HG03095 (cell line): ENCODE measurements at regions not wholly inside any gene's neighbourhood (a gene's known extent, or its start where the extent isn't known, plus 50 kb on each side); places are given as distances from the start of the nearest gene placed in this dataset.

Source experiments
- ATAC-seq: cut with Tn5 transposase; IDR thresholded peaks from one replicate; pipeline ENCODE4 v1.9.1; 2021; ENCODE audit warnings: moderate library complexity; ENCODE audit not compliant: unreplicated experiment

DNA sequence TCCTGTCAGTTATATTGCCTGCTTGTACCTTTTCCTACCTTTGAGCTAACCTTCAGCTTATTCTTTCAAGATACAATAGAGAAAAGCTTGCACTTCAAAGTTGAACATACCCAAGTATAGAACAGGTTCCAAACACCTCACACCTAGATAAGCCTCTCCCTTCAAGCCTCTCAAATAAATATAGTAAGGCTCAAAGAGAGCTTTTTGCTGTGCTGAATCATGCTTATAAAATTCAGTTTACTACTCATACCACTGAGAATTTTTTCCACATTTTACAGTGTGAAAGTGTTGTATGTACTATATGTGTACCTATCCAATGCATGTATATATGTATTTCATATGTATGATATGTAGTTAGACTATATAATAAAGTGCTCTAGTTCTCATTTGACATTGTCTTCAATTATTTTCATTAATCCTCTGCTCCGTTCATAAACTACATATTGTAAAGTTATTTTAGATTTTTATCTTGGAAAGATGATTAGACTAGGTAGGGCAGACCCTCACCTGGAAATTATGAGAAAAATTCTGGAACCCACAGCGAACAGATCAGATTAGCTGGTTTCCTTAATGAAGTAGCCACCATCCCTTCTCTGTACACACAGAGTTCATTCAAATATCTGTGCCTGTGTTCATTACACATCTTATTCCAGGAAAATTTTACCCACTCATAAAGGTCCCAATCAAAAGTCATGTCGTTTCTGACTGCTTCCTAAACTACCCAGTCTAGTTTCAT, 149.2 kb upstream of the RGMB start:
- no peak for ATAC-seq

DNA sequence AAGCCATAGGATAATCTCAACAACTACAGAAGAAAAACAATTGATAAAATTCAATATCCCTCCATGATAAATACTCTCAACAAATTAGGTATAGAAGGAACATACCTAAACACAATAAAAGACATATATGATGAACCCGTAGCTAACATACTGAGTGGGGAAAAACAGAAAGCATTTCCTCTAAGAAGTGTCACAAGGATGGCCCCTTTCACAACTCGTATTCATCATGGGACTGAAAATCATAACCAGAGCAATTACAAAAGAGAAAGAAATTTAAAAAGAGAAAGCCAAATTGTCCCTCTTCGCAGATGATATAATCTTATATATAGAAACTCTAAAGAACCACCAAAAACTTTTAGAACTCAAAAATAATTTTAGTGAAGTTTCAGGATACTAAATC, 146.3 kb upstream of the RGMB start:
- no peak for ATAC-seq

DNA sequence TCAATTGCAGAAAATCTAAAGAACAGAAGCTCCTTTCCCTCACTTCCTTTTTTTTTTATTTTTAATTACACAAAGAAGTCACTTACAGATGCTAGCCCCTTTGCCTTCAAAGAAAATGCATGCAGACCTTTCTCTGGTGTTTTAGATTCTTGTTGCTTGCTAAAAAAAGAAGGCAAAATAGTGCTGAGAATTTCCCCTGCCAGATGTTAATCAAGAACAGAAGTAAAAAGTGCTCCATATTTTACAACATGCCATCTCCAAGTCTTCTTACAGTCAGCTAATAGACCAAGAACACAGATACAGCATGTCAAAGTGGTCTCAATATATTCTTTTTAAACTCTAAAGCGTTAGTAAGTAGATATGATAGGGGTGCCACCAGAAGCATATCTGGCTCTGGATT, 142.8 kb upstream of the RGMB start:
- no peak for ATAC-seq

DNA sequence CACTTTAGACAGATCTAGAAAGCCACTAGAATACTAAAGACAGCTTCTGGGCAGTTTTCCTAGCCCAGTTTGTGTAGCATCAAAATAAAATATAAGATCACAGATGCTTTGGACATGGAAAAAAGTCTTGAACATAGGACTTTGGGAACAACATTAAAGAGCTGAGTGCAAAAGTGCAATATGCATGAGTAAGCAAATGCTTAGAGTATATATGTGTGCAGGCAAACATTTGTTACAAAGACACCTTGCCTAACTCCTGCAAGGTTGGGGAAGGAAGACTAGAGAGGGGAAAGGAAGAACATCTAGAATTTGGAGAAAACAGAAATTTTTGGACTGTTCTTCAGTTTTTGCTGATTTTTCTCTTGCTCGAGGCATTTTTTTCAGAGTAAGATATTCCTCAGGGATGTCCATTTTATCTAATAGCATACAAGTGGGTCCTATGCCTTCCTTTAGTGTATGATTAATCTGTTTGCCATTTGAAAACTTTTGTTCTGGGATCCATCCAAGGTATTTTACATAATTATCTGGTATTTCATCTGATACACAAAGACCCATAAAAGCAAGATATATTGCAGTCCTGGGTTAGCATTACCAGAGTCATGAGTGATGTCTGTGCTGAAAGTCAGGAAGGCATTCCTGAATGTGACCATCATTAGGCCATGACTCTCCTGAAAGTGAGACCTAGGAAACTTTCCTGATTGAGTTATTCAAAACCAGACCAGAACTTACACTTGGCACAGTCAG, 142.0 kb upstream of the RGMB start:
- no peak for ATAC-seq

DNA sequence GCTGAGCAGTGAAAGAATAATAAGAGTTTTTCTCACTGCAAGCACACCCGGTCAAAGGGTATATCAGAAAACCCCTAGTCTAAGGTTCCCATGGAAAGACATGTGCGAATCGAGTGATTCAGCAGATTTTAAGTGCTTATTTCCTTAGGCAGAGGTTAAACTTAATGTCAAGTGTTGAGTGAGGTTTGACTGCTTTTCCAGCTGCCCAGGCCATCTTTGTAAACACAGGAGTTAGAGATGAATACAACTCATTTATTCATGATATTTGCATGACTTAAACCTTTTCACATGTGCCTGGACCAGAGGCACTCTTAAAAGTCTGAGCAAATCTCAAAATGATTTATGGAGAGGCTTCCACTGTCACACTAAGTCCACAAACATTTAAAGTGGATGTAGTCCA, 137.8 kb upstream of the RGMB start:
- ATAC-seq: no peak

DNA sequence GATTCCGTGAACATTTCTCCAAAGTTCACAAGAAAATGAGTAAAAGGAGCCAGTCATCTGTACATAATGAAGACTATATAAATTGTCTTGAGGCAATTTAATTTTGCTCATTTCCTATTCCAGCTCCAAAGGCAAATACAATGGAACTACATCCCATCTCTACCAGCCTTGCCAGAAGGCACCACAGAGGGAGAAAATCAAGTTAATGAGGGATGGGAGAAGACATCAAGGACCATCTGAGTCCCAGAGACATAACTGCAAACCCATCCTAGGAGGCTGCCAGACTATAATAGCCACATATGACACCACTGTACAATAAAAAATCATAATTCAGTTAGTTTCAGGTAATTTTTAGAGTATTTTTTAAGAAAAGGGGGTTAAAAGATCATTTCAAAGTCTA, 136.3 kb upstream of the RGMB start:
- no peak for ATAC-seq

DNA sequence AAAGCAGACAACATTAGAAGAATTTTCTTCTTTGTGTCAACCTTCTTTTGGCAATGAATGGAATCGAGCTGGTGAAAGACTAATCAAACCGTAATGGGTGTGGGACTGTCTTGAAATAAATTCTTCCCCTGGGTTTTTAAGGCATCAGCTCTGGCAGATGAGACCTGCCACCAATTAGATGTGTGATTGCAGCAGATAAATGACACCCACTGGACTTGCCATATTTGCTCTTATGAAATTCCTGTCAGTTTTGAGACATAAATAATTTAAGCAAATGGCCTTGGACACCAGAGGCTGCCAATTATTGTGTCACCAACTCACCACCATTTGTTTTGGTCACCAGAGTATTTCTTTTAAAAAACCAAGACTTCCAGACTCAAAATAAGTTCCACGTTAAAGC, 135.9 kb upstream of the RGMB start:
- ATAC-seq: no peak

DNA sequence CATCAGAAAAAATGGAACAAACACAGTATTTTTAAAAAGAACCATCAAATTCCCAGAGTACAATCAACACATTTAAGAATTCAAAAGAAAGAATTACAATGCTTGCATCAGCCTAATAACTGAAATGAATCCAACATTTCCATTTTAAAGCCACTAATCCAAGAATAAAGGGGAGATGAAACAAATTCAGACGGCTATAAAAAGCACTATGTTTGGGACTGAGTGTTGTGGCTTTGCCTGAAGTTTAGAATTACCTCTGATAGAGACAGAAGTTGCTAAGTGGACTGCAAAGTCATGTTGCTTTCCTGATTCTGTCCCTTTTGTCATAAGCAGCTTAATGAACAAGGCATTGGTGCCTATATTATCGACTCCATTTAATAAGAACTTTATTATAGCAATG, 135.4 kb upstream of the RGMB start:
- no peak for ATAC-seq

DNA sequence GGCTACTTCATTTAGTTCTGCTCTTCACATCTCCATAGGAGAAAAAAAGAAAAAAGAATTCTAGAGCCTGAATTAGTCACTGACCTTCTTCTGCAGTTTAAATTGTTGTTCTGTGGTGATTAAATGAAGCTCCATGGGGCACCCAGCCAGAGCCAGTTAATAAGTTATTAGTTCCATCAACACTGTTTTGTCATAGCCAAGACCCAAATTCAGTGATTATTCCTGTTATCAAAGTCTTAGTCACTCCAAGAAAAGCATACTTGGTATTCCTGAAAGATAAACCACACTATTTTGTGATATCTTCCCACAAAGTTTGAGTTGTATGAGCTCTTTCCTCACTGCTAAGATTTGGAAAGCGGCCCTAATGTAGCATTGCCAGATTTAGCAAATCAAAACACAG, 134.8 kb upstream of the RGMB start:
- ATAC-seq: no peak

DNA sequence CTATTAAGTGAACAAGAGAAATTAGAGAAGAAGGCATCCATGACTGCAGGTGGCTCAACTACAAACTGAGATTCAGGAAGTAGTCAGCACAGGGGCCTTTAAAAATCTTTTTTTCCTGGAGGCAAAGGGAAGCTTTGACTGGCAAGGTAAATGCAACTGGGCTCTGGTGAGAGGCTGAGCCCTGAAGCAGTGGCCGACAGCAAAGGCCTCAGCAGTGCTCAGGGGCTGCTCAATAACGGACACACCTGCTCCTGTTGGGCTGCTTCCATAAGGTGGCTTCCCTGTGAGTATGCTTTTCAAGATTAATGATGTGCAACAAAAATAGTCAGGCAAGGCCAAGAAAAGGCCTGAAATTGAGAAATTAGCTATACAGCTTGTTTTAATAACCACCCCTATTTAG, 134.2 kb upstream of the RGMB start:
- no peak for ATAC-seq

DNA sequence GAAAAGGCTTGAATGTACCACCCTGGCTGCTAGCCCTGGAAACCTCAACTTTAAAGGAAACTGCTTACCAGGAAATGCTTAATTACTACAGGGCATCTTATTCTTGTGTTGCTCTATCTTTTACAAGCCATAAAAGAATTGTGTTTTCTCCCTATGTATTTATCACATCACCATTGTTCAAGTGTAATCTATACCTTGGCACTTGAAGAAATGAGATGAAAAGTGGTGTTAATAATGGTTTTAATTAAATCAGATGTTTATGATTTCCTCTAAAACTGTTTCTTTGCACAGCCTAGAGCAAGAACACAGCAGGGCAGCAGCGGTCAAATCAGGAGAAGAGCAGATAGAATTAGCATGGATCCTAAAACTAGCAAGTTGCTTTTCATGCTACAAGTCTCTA, 131.8 kb upstream of the RGMB start:
- ATAC-seq: no peak

DNA sequence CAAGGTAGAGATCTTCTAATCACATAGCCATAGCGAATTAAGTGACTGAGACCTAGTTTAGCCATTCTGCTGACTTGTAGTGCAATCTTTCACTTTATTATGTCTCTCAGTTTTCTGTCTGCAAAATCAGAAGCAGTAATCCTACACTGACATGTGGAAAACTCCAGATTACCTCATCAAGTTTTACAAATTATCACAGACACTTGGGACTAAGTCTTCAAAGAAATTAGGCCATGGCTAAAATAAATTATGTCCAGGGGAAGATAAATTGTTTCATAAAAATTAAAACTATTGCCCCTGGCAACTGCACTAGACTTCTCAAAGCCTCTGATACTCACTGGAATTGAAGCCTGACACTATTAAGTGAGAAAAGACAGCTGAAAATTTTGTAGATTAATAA, 129.9 kb upstream of the RGMB start:
- no peak for ATAC-seq

DNA sequence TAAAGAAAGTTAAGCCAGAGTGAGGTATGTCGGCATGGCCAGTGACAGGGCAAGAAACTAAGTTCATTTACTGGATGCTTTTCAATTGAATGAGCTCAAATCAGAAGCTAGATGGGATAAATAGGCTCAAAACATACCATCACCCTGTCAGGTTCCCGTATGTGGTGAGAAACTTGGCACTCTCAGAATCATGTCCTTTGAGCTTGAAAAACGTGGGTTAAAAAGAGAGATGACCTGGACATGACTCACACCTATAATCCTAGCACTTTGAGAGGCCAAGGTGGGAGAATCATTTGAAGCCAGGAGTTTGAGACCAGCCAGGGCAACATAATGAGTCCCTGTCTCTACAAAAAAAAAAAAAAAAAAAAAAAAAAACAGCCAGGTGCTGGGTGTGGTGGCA, 121.7 kb upstream of the RGMB start:
- ATAC-seq: no peak

DNA sequence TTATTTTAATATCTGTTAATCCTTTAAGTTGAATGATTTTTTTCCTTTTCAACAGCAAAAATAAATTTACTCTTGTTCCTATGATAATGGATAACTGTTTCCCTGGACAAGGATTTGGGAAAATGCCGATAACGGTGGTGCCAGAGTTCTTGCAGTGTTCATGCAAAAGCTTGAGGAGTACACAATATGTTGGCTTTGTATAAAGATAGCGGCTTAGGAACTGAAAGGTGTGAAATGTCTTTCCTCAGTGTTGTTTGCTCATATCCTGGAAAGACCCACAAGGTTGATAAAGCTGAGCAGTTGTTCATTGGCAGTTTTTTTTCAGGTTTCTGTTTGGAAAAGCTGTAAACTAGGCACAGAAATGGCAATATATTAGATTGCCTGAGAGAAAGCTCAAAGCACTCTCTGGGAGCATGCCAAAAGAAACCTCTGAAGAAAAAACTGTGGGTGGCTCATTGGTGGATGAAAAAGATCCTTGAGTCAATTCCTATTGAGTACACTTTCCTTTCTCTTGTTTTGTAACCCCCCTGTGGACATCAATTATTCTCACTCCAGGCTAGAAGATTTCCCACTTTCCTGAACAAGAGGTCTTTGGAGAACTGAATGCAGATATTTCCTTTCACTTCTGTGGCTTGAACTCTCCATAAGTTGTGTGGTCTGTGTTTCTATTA, 117.2 kb upstream of the RGMB start:
- no peak for ATAC-seq

DNA sequence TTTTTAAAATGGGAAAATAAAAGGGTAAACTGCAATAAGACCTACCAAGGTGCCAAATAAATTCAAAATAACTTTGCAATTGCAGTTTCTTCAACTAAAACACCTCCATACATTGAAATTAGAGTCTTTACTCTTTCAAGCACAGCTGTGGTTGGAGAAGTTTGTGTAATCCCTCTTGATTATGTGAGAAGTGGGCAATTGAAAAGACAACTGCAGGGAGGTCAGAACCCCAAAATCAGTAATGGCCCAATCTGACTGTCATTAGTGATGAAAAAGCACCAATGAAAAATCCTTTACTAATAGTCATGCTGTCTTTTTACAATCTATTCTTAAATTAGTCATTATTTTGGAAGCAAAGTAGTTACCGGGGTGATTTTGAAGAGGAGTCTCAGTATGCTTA, 116.7 kb upstream of the RGMB start:
- ATAC-seq: no peak

DNA sequence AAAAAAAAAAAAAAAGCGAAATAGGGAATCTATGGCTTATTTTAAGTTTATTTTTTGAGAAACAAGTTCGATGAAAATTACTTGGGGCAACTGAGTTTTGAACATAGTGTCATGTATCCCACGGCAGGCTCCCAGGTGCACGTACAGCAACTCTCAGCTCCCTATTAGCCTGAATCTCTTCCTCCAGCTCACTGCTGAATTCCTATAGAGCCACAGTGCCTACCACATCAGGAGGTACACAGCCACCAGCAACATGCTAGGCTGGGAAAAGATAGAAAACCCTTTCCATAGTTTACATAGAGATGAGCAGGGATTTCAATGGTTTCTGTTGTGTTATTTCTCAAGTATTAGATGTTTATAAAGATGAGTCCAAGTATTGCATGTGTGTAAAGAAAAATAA, 115.9 kb upstream of the RGMB start:
- no peak for ATAC-seq

DNA sequence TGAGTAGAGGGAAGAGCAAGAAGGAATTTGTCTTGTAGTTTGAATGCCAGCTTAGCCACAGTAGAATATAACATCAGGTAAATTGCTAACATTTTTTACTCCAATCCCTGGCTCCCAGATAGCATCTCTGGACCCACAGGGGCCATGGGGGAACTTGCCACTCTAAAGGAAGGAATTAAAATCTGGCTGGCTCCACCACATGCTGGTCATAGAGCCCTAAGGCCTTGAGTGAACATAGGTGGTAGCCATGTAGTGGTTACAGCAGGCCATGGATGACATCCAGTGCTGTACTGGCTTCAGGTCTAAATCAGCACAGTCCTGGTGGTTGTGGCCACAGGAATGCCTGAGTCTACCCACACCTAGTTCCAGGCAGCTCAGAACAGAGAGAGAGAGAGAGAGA, 109.9 kb upstream of the RGMB start:
- ATAC-seq: no peak

DNA sequence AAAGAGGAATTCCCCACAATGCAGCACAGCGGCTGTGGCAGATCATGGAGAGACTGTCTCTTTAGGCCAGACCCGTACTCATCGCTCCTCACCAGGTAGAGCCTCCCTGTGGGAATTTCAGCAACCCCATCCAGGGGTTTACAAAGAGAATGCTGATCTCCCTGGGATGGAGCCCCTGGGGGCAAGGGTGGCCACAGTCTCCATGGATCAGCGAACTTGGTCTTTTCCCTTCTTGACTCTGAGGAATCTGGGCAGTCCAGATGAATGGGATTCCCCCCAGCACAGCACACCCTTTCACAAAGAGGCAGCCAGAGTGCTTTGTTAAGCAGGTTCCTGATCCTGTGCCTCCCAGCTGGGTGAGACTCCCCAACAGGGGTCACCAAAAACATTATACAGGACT, 108.7 kb upstream of the RGMB start:
- ATAC-seq: no peak

DNA sequence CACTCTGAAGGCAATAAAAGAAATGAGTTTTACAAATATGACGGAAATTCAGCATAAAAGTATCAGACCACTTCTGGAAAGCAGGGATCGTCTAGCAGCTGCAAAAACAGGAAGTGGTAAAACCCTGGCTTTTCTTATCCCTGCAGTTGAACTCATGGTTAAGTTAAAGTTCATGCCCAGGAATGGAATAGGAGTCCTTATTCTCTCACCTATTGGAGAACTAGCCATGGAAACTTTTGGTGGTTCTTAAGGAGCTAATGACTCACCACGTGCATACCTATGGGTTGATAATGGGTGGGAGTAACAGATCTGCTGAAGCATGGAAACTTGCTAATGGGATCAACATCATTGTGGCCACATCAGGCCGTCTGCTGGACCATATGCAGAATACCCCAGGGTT, 93.5 kb upstream of the RGMB start:
- ATAC-seq: no peak

DNA sequence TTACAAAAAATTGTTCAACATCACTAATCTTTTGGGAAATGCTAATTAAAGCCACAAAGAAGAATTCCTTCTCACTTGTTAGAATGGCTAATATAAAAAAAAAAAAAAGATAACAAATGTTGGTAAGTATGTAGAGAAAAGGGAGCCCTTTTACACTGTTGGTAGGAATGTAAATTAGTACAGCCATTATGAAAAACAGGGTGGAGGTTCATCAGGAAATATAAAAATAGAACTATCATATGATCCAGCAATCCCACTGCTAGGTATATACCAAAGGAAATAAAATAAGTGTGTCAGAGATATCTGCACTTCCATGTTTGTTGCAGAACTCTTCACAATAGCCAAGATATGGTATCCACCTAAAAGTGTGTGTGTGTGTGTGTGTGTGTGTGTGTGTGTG, 83.5 kb upstream of the RGMB start:
- no peak for ATAC-seq

DNA sequence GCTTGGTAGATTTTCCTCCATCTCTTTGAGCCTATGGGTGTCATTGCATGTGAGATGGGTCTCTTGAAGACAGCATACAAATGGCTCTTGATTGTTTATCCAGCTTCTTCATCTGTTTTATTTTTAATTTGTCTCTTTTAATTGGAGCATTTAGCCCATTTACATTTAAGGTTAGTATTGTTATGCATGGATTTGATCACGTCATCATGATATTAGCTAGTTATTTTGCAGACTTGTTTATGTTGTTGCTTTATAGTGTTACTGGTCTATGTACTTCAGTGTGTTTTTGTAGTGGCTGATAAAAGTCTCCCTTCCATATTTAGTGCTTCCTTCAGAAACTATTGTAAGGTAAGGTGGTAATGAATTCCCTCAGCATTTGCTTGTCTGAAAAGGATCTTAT, 78.6 kb upstream of the RGMB start:
- ATAC-seq: no peak

DNA sequence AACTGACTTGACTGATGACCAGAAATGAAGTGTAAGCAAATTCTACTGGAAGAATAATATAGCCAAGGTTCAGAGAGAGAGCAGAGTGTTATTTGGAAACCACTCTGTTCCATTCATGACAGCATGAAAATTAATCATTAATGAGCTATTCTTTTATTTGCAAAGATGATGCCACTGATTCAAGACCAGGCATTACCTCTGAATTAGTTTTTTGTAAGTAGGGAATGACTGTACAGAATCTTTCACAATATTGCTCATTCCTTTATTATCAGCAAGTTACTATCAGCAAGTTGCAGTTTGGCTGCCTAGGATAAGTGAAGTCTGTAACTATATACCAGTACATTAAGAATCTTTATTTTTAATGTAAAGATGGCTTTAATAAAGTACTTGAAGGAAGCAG, 75.1 kb upstream of the RGMB start:
- no peak for ATAC-seq
